HuH-7.5 (cell line): ENCODE measurements at regions not wholly inside any gene's neighbourhood (a gene's known extent, or its start where the extent isn't known, plus 50 kb on each side); places are given as distances from the start of the nearest gene placed in this dataset.
"Not testable (repeated sequence)": the region's sequence is repeated elsewhere in the genome, so short reads cannot be mapped to it uniquely, and the experiment has no call there.

ENCODE experiments used
- DNase-seq: peaks from one replicate; pipeline ENCODE4 v3.0.0; 2011; ENCODE audit warnings: low spot score

- DNase-seq = no peak
These were observed 321.5 kb upstream of the NRP1 start for GRCh38 chr10:33655921-33656320.

GRCh38 chr10:33655165-33655815 is 320.8 kb upstream of the NRP1 start:
- DNase-seq = no peak

GRCh38 chr10:33653584-33654367 is 319.3 kb upstream of the NRP1 start:
- no peak for DNase-seq

- no peak for DNase-seq
These were observed 318.4 kb upstream of the NRP1 start for GRCh38 chr10:33652870-33653269.

GRCh38 chr10:33650131-33650530 is 315.7 kb upstream of the NRP1 start:
- not testable (repeated sequence) for DNase-seq

GRCh38 chr10:33643042-33643441 is 308.6 kb upstream of the NRP1 start:
- DNase-seq = no peak

GRCh38 chr10:33638891-33639290 is 304.4 kb upstream of the NRP1 start:
- DNase-seq = no peak

- DNase-seq = no peak
These were observed 303.9 kb upstream of the NRP1 start for GRCh38 chr10:33638374-33638773.

- no peak for DNase-seq
These were observed 301.6 kb upstream of the NRP1 start for GRCh38 chr10:33635967-33636515.

GRCh38 chr10:33632432-33632831 is 298.0 kb upstream of the NRP1 start:
- no peak for DNase-seq

- DNase-seq = no peak
These were observed 297.5 kb upstream of the NRP1 start for GRCh38 chr10:33631991-33632390.

GRCh38 chr10:33630761-33631160 is 296.3 kb upstream of the NRP1 start:
- DNase-seq = no peak

GRCh38 chr10:33627611-33628010 is 293.1 kb upstream of the NRP1 start:
- no peak for DNase-seq

GRCh38 chr10:33626798-33627466 is 292.5 kb upstream of the NRP1 start:
- DNase-seq = no peak

- DNase-seq = no peak
These were observed 289.2 kb upstream of the NRP1 start for GRCh38 chr10:33623669-33624068.

GRCh38 chr10:33621101-33621500 is 286.6 kb upstream of the NRP1 start:
- DNase-seq = no peak

GRCh38 chr10:33618196-33618595 is 283.7 kb upstream of the NRP1 start:
- DNase-seq = no peak

- DNase-seq = no peak
These were observed 283.1 kb upstream of the NRP1 start for GRCh38 chr10:33617381-33618080.

- DNase-seq = no peak
These were observed 282.5 kb upstream of the NRP1 start for GRCh38 chr10:33616956-33617355.

GRCh38 chr10:33612551-33612950 is 278.1 kb upstream of the NRP1 start:
- DNase-seq = no peak

GRCh38 chr10:33612116-33612515 is 277.6 kb upstream of the NRP1 start:
- no peak for DNase-seq

GRCh38 chr10:33611423-33611822 is 277.0 kb upstream of the NRP1 start:
- DNase-seq = no peak
